NCI-H128 (cell line): ENCODE measurements at regions not wholly inside any gene's neighbourhood (a gene's known extent, or its start where the extent isn't known, plus 50 kb on each side); places are given as distances from the start of the nearest gene placed in this dataset.

Experiments
- DNase-seq: peaks from one replicate; lab custom pipeline; 2025; ENCODE audit not compliant: unreplicated experiment; lab: John Stamatoyannopoulos, UW

DNA sequence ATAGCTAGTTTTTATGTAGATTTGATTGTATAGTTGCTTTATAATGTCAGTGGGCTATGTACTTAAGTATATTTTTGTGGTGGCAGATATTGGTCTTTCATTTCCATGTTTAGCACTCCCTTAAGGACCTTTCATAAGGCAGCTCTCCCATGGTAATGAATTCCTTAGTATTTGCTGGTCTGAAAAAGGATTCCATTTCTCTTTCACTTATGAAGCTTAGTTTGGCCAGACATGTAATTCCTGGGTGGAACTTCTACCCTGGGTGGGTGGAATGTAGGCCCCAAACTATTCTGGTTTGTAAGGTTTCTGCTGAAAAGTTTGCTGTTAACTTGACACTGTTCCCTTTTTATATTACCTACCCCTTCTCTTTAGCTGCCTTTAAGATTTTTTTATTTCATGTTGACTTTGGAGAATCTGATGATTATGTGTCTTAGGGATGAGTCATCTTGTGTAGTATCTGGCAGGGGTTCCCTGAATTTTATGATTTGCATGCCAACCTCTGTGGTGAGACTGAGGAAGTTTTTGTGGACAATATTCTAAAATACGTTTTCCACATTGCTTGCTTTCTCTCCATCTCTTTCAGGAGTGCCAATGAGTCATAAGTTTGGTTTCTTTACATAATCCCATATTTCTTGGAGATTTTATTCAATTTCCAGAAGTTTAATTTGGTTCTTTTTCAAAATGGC is 65.4 kb upstream of the VRK2 start:
- DNase-seq: no peak

DNA sequence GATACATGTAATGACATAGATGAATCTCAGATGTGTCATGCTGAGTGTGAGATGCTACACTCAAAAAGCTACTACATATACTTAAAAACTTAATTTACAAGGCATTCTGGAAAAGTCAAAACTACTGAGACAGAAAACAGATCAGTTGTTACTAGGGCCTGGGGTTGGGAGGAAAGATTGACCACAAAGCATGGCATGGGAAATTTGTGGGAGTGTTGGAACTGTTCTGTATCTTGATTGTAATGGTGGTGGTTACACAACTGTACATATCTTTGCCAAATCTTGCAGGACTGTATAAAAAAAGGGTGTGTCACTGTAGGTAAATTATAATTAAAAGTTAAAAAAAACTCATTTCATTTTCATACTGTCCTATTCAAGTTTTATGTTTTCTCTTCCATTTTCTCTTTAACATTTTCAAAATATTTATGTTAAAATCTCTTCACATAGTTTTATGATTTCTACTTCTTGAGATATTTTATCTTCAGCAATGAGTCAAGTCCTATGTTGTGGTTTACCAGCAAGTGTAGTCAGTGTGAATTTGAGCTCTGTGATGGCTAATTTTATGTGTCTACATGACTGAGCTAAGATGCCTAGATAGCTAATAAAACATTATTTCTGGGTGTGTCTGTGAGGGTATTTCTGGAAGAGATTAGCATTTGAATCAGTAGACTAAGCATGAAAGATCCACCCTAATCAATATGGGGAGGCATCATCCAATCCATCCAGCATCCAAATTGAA is 58.6 kb upstream of the VRK2 start:
- DNase-seq: no peak

DNA sequence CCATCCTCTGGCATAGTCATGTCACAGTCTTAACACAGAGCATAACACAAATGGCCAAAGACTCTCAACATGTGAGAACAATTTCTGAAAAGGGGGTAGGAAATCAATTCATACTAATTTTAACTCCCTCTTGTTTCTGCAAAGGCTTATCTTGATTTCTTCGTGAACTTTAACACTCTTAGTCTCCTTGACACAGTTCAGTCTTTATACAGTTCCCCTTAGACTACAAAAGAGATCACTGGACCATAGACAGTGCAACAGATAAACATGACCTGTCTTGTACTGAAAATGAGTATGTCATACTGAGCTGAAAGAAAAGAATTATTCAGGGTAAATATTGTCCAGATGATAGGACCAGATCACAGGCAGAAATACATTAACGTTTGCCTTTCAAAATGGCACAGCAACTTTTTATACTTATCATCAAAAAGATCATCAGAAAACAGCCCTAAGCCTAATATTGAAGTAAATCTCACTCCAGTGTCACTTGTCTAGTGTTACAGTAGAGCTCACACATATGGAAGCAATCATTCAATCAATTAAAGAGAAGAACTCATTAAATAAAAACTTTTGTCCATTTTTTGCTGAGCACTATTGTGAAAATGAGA is 56.4 kb upstream of the VRK2 start:
- DNase-seq: no peak
